ENCODE measurements at regions not wholly inside any gene's neighbourhood (a gene's known extent, or its start where the extent isn't known, plus 50 kb on each side); places are given as distances from the start of the nearest gene placed in this dataset.

- TF ChIP-seq SRF (IDR thresholded peaks at IDR 0.05; ENCODE audit: low read depth, low read length) (no peak), JUND (IDR thresholded peaks at IDR 0.05; ENCODE audit: low read length) (no peak), SIRT6 (IDR thresholded peaks at IDR 0.05; ENCODE audit: low read length) (no peak), CTCF (IDR thresholded peaks at IDR 0.05; ENCODE audit: control extremely low read depth in 1 of 3, insufficient read depth in 1 of 3, low read depth in 1 of 3, low read length in 3 of 3) (no peak), USF2 (IDR thresholded peaks at IDR 0.05; ENCODE audit: low read length) (no peak), TEAD4 (IDR thresholded peaks at IDR 0.05; ENCODE audit: low read depth, low read length) (no peak)
Measured at GRCh38 chr15:25238716-25239470, 199.9 kb downstream of the UBE3A start (continued).
